GM04503 (cell line): ENCODE measurements at regions not wholly inside any gene's neighbourhood (a gene's known extent, or its start where the extent isn't known, plus 50 kb on each side); places are given as distances from the start of the nearest gene placed in this dataset.

ENCODE experiments used
- DNase-seq: peaks from one replicate; pipeline ENCODE4 v3.0.0-alpha.2; 2012; ENCODE audit warnings: low read depth

GRCh38 chr6:100136590-100136989 is 142.6 kb upstream of the MCHR2 start:
- no peak for DNase-seq

GRCh38 chr6:100135977-100136376 is 142.0 kb upstream of the MCHR2 start:
- no peak for DNase-seq

GRCh38 chr6:100134703-100135102 is 140.7 kb upstream of the MCHR2 start:
- no peak for DNase-seq

GRCh38 chr6:100134297-100134696 is 140.3 kb upstream of the MCHR2 start:
- no peak for DNase-seq

- no peak for DNase-seq
These were observed 138.0 kb upstream of the MCHR2 start for GRCh38 chr6:100132005-100132404.

DNA sequence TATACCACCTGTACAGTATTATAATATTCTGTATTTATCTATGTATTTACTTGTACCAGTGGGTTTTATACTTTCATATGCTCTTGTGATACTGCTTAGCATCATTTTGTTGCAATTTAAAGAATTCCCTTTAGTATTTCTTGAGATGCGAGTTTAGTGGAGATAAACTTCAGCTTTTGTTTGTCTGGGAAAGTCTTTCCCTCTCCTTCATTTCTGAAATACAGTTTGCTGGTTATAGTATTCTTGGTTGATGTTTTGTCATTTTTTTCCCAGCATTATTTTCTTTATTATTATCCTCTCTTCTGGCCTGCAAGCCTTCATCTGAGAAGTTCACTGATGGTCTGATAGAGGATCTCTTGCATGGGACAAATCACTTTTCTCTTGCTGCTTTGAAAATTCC is 136.6 kb upstream of the MCHR2 start:
- DNase-seq: no peak

DNA sequence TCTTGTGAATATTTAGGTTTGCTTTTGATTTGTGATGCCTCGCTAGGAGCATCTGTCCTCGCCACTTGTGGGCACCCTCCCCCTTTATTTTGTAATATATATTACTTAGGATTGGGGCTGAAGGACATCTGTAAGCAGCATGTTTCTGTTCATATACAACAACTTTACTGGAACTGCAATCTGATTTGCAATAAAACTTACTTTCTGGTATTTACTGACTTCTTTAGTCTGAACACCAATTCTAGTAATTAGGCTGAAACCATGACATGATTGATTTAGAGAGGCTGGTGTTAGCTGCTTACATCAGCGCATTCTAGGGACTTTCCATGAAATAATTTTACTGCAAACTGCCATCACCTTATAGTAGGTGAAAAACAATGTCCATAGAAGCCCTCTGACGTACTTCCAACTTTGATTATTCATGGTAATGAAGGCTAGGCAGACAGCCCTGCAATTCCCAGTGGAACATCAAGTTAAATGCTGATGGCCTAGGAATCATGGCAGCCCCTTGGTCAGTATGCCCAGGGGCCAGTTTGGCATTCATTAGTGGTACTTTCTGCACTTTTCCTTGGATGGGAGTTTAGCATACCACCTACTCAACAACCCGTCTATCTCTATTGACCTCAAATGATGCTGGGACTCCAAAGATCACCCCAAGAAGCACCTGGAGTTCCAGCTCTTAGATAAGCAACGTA is 132.9 kb upstream of the MCHR2 start:
- DNase-seq: no peak

- DNase-seq: no peak
These were observed 128.0 kb upstream of the MCHR2 start for GRCh38 chr6:100121854-100122609.

GRCh38 chr6:100119261-100119660 is 125.2 kb upstream of the MCHR2 start:
- DNase-seq: no peak

DNA sequence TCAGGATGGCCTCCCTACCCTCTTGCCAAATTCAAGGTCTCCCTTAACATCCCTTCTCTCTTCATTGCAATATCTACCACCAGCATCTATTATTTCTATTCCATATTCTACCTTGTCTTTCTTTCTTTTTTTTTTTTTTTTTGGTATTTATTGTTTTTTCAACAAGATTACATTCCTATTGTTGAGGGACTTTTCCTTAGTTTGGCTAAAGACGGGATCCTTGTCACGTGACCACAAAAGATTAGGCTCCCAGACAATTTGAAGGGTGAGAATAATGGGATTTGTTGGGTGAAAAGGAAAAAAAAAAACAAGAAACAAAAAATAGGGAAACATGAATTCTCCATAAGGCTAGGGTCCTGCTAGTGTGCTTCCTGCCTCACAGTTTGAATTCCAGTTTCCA is 124.3 kb upstream of the MCHR2 start:
- no peak for DNase-seq

- no peak for DNase-seq
These were observed 123.7 kb upstream of the MCHR2 start for GRCh38 chr6:100117680-100118079.

- DNase-seq: no peak
These were observed 122.6 kb upstream of the MCHR2 start for GRCh38 chr6:100116411-100117194.

DNA sequence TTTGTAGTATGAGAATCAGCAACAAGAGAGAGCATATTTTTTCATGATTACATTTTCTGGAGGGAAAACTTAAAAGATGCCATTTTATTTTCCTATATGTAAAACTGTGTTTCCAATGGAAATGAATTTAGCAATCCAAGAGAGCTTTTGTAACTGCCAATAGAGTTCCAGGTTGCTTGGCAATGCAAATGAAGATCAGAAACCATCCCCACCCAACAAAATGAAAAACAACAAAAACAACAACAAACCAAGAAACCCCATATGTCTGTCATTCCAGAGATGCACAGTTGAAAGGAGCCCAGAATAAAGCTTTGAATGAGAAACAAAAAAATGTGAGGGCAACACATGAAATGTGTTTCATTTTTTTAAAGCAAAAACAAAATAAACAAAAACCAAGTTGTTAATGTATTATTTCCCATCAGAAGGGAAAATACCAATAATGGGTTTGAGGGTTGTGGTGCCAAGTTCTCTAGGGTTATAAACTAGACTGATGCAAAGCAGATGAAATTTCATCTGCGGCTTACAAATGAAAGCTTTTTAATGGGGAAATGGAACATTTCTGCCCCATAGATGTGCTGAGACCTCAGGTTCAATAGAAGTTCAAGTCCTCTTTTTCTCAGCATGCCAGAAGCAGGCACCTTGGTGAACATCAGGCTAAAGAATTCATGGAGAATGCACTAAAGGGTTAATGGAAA is 121.5 kb upstream of the MCHR2 start:
- DNase-seq: no peak

- no peak for DNase-seq
These were observed 119.0 kb upstream of the MCHR2 start for GRCh38 chr6:100112855-100113508.

DNA sequence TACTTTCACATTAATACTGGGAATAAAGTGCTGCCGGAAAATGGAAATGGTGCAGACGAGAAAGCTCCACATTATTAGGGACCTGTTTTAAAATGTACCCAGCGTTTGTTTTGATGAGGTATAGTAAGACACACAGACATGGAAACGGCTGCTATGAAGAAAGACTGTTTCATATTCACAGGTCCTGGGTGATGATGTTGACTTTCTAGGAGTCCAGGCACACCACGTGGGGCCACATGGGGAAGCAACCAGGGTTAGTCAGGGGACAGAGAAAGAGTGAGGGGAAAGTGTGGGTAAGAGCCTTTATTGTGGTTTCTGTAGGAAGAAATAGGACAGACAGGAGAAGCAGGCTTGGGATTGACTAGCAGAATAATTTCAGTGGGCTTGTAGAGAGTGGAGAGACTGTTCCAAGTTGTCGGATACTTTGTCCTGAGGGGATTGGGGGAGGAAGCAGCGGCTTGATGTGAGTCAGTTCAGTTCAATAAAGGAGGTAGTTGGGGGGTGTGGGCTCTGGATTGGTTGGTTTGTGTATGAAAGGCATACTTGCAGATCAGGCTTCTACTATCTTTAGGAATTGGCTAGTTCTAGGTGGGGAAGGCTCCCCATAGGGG is 112.0 kb upstream of the MCHR2 start:
- no peak for DNase-seq

DNA sequence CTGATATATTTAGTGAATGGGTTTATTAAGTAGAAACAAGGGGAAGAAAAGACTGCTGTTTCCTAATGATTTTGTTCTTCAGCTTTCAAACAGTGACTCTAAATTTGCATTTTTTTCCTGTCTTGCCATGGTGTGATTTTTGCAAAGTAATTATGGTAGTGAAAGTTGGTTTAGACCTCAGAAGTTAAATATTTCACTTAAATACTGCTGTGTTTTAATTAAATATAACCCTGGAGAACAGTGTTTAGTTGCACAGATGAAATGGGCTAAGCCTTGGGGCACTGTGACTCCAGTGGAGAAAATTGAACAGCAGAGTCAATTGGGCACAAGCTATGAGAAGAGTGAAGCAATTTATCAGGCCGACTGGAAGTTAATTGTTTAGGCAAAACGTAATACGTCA is 111.1 kb upstream of the MCHR2 start:
- DNase-seq: no peak

DNA sequence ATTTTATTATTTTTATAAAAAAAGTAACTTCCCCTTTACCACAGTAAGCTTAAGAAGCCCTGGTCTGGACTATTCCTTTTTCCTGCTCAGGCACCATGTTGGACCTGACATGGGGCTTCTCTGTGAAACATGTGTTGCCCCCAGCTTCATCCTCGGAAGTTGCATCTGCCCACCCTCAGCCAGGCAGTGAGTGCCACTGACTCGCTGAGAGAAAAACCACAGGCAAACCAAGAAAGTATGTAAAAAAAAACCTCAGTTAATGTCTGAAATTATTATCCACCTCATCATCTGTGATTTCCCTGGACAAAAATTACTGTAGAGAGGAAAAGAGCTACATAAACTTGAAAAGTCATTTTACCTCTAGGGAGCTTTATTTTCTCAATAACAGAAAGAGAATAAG is 109.9 kb upstream of the MCHR2 start:
- no peak for DNase-seq

DNA sequence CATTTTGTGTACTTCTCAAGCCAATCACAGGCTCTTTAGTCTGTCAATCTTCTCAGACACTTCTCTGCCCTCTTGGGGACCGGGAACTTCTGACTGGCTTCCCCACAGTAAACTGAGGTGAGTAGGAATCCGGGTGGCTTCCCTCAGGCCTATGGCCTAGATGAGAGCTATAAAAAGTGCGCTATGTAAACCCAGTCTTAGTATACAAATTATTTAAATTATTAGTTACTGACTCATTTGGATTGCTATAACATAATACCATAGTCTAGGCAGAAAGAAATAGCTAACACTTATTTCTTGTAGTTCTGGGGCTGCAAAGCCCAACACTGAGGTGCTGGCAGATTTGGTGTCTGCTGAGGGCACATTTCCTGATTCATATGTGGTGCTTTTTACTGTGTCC is 109.2 kb upstream of the MCHR2 start:
- DNase-seq: no peak

DNA sequence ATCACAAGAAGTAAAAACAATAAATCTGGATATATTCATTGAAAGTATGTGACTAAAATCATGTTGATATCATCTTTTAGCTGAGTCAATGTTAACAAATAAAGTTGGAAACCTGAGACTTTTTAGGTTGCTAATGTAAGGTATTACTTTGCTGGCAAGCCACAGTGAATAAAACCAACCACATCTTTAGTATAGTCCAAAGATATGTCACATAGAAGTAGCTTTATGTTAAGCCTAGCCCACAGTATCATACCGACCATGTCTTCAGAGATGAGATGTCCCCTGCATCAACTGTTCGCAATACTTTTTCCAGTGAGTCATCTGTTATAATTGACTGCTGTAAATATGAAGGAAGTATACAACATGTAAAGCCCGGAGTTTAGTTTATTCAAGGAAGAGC is 107.6 kb upstream of the MCHR2 start:
- DNase-seq: no peak

DNA sequence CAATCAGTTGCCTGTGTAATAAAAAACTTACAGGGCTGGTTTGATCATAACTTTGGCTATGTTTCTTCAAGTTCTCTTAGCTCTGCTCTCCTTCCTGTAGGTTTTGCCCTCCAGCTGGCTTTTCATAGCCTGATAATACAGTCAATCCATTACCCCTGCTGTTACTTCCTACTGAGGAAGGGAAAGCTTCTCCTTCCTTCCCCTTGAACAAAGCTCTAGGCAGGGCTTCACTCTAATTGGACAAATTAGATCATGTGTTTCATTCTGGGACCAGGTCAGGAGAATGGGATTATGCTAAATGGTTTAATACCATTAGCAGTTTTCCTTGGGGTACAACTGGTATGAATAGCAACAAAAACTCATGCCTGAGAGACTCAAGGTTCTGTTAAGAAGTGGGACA is 106.8 kb upstream of the MCHR2 start:
- no peak for DNase-seq
